Adipocyte (in vitro differentiated cells): ENCODE measurements at regions not wholly inside any gene's neighbourhood (a gene's known extent, or its start where the extent isn't known, plus 50 kb on each side); places are given as distances from the start of the nearest gene placed in this dataset.

Experiments used
- DNase-seq: peaks from one replicate; pipeline ENCODE4 v3.0.0-alpha.2; 2015; ENCODE audit warnings: low read depth
- H3K27me3 ChIP-seq: replicated peaks from 2 replicates; pipeline ENCODE4 v1.7.0; 2013; ENCODE audit warnings: mild to moderate bottlenecking, low read length, moderate library complexity; ENCODE audit not compliant: control insufficient read depth, insufficient read depth
- H3K36me3 ChIP-seq: 2 replicates; pipeline ENCODE4 v1.7.0; 2013; ENCODE audit warnings: low read length, mild to moderate bottlenecking, moderate library complexity; ENCODE audit not compliant: control insufficient read depth, insufficient read depth, severe bottlenecking
- H3K4me1 ChIP-seq: 2 replicates; pipeline ENCODE4 v1.7.0; 2013; ENCODE audit warnings: mild to moderate bottlenecking, low read length, moderate library complexity; ENCODE audit not compliant: control insufficient read depth, insufficient read depth
- H3K4me3 ChIP-seq: 2 replicates; pipeline ENCODE4 v1.7.0; 2013; ENCODE audit warnings: mild to moderate bottlenecking, low read length, moderate library complexity
- H3K9ac ChIP-seq: 2 replicates; pipeline ENCODE4 v1.7.0; 2013; ENCODE audit warnings: mild to moderate bottlenecking, low read length, moderate library complexity
- H3K9me3 ChIP-seq: 2 replicates; pipeline ENCODE4 v1.7.0; 2013; ENCODE audit warnings: mild to moderate bottlenecking, low read length, moderate library complexity; ENCODE audit not compliant: control insufficient read depth

DNA sequence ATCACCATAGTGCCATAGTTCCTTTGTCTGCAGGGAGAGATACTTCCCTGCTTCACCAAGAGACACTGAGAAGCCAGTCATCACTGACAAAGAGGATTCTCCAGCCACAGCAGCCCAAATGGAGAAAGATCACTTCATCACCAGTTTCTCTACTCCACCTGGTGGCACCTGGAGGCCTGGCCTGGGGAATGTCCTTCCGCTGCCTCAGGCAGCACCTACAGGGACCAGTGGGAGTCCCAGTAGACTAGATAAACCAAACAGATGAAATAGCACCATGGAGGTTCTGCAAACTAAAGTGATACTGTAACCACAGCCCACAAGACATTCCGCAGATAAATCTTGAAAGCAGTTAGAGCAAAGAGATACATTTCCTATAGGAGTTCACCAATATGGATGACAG is 266.5 kb downstream of the C6orf118 start:
- H3K4me3 ChIP-seq, result no peak overlapping the region
- H3K36me3 ChIP-seq, result no peaks in the 10 kb centered on the region
- H3K9ac ChIP-seq, result no peak overlapping the region
- H3K4me1 ChIP-seq, result no peaks in the 10 kb centered on the region
- no peak for DNase-seq
- no peaks in the 10 kb centered on the region for H3K27me3 ChIP-seq
- H3K9me3 ChIP-seq, result peaks cover 21% of the 10 kb centered on the region

DNA sequence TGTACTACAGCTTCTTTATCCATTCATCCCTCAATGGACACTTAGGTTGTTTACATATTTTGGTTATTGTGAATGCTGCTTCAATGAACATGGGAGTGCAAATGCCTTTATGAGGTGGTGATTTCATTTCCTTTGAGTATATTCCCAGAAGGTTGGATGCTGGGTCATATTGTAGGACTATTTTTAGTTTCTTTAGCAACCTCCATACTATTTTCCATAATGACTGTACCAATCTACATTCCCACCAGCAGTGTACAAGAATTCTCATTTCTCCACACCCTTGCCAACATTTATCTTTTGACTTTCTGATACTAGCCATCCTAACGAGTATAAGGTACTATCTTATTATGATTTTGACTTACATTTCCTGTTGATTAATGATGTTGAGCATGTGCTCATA is 269.0 kb downstream of the C6orf118 start:
- Histone ChIP-seq H3K9ac (no peak overlapping the region), H3K9me3 (no peaks in the 10 kb centered on the region), H3K4me1 (no peaks in the 10 kb centered on the region), H3K27me3 (no peaks in the 10 kb centered on the region), H3K4me3 (no peak overlapping the region), H3K36me3 (no peaks in the 10 kb centered on the region)
- no peak for DNase-seq

DNA sequence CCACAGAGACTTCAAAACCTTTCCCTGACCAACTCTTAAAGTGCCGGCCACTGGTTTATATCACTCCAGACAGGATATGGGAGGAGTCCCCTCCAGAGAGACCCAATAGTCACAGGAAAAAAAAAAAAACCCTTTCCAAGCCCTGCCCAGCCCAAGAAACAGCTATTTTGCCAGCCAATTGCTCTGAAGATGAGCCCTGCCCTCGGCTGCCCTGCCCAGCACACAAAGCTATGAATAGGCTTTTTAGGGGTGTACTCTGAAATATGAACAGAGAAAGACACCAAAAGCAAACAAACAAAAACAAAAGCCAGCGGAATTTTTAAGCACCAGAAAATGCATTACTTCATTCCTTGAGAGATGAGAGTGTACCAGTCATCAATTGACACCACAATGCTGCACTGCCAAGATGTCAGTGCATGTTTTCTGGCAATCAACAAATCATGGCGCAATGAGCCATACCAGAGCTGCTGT is 275.1 kb downstream of the C6orf118 start:
- no peak for DNase-seq
- no peaks in the 10 kb centered on the region for H3K4me1 ChIP-seq
- H3K9me3 ChIP-seq, result no peaks in the 10 kb centered on the region
- H3K27me3 ChIP-seq, result no peaks in the 10 kb centered on the region
- no peak overlapping the region for H3K9ac ChIP-seq
- no peaks in the 10 kb centered on the region for H3K36me3 ChIP-seq
- no peak overlapping the region for H3K4me3 ChIP-seq

DNA sequence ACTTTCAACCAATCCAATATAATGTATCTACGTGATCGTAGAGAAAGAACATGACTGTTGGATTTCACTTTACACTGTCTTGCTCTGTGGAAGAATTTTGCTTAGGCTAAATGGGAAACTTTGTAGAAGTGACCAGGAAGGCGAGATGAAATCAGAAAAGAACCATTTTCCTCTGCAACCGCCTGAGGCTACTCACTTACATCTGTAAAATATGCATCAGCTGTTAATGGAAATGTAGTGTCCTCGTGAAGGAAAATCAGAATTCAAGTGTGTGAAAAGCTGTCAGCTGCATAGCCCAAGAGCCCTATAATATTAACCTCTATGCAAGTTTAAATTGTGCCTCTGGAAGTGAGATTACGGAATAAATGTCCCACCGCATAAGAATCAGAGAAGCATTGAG is 277.9 kb downstream of the C6orf118 start:
- H3K9ac ChIP-seq, result no peak overlapping the region
- no peaks in the 10 kb centered on the region for H3K27me3 ChIP-seq
- no peaks in the 10 kb centered on the region for H3K9me3 ChIP-seq
- H3K4me1 ChIP-seq, result no peaks in the 10 kb centered on the region
- DNase-seq, result no peak
- H3K4me3 ChIP-seq, result no peak overlapping the region
- H3K36me3 ChIP-seq, result no peaks in the 10 kb centered on the region

DNA sequence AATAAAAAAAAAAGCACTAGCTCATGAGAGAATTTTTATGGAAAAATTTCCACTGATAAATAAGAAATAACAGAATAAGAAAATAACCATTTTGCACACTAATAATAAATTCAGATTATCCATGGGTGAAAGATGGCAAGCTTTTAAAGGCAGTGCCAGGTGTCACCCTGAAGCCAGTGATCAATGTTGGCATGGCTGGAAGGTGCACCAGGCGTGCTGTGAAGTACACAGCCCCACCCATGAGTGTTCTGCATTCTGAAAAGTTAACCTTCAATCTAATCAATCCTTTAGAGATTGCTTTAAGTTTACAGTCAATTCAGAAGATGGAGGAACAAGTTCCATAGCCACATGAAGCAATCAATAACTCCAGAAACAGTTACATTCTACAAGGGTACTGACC is 284.4 kb downstream of the C6orf118 start:
- no peak overlapping the region for H3K4me3 ChIP-seq
- no peaks in the 10 kb centered on the region for H3K4me1 ChIP-seq
- no peak for DNase-seq
- no peaks in the 10 kb centered on the region for H3K27me3 ChIP-seq
- no peaks in the 10 kb centered on the region for H3K9me3 ChIP-seq
- H3K36me3 ChIP-seq, result no peaks in the 10 kb centered on the region
- no peak overlapping the region for H3K9ac ChIP-seq

DNA sequence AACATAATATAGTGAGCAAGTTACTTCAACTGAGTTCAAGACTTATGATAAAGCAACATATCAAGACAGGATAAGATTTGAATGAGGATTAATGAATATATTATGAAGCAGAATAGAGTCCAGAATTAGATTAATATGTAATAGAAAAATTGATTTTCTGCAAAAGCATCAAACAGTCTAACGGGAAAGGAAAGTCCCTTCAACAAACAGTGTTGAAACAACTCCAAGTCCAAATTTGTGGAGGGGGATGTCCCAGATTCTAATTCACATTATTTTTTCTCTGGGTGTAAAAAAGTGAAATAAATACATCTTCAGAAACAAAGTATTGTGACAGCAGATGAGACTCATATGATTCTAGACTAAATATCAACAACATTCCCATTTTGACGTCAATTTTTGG is 289.7 kb downstream of the C6orf118 start:
- H3K9ac ChIP-seq, result no peak overlapping the region

DNA sequence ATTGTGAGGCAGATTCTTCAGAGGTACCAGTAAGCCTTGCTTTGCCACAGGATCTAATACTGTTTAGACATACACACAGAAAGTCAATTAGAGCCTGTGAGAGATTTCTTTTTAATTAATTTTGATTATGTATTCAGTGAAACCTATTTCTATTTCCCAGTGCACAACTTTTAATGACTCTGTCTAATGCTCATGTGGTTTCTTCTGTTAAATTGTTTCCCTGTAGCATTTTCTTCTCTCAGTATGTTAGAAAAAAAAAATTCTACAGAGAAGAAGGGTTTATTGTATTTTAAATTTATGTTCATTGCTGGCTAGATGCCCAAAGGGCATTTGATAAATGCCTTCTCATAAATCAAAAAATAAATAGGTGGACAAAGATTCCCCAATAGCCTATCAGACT is 293.7 kb downstream of the C6orf118 start:
- Histone ChIP-seq H3K9ac (no peak overlapping the region), H3K4me3 (no peak overlapping the region), H3K4me1 (no peaks in the 10 kb centered on the region), H3K9me3 (no peaks in the 10 kb centered on the region), H3K36me3 (no peaks in the 10 kb centered on the region), H3K27me3 (no peaks in the 10 kb centered on the region)
- DNase-seq, result no peak

More for the DNA sequence above, 289.7 kb downstream of the C6orf118 start:
- H3K4me1 ChIP-seq, result no peaks in the 10 kb centered on the region
- H3K36me3 ChIP-seq, result no peaks in the 10 kb centered on the region
- H3K9me3 ChIP-seq, result no peaks in the 10 kb centered on the region
- no peaks in the 10 kb centered on the region for H3K27me3 ChIP-seq
- no peak for DNase-seq
- no peak overlapping the region for H3K4me3 ChIP-seq

DNA sequence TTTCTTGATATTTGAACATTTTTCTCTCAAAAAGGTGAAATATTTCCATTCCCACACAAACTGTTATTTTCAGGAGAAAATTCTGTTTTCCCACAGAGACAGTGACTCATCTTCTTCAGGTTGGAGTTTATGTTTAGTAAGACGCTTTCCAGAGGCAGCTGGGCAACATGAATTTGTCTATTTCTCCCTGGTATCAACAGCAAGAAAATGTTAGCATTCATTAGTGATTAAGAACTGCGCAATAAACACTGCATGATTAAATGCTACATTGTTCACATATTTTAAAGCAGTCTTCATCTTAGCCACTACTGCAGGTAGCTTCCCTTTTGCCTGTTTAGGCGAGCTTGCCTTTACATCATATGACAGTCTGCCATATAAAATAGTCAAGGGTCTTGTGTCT is 295.7 kb downstream of the C6orf118 start:
- Histone ChIP-seq H3K9me3 (no peaks in the 10 kb centered on the region), H3K9ac (no peak overlapping the region), H3K4me1 (no peaks in the 10 kb centered on the region), H3K36me3 (no peaks in the 10 kb centered on the region), H3K4me3 (no peak overlapping the region), H3K27me3 (no peaks in the 10 kb centered on the region)
- DNase-seq, result no peak

DNA sequence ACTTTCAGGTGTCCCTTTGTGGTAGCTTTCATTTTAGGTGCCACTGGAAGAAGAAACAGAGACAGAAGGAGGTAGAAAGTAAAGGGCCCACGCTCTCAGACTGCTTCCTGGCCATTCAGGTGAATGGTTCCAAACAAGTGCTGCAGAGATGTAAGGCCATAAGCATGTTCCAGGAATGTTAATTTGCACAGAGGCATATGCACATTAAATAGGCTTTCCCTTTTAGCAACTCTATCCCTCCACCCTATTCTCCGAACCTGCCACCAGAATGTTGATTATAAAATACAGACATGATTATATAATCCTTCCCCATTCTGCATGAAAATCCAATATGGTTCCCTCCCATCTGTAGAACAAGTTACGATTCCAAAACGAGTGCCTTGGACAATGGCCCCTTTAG is 297.2 kb downstream of the C6orf118 start:
- Histone ChIP-seq H3K27me3 (no peaks in the 10 kb centered on the region), H3K4me1 (no peaks in the 10 kb centered on the region), H3K9ac (no peak overlapping the region), H3K36me3 (no peaks in the 10 kb centered on the region), H3K9me3 (no peaks in the 10 kb centered on the region), H3K4me3 (no peak overlapping the region)
- no peak for DNase-seq

DNA sequence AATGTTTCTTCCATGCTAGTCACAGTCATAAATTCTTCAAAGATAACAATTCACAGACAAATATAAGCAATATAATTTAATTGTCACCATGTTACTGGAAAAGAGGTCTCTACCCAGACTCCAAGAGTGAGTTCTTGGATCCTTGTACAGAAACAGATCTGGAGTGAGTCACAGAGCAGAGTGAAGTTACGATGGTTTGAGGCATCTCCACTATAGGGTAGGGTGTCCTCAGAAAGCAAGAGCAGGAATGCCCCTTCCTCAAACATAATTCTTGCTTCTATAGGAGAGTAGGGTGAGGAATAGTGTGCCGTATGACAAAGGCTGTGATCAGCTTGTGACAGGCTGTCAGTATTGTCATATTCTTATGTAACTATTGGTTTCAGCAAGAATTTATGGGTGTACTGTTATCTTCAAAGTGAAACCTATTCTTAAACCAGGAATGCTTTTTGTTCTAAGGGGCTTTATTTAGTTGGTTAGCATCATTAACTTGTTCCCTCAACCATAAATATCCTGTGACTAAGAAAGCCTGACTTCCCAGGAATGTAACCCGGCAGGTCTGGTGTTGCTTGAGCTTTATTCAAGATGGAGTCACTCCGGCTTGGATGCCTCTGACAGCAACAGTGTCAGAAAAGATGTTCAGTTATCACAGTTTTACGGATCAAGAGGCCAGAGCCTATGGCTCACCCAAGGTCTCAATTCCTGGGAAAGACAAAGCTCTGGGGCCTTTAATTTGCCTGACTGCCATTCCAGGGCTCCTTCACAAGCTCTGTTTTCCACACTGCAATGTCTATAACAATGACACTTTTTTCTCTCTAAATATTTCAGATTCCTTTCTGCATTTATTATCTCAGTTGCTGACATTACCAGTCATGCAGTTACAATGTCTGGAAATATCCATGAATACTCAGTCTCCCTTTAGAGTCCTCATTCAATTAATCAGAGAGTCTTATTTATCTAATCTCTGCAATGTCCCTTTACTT is 298.6 kb downstream of the C6orf118 start:
- Histone ChIP-seq H3K4me1 (no peaks in the 10 kb centered on the region), H3K9ac (no peak overlapping the region), H3K4me3 (no peak overlapping the region), H3K27me3 (no peaks in the 10 kb centered on the region), H3K36me3 (no peaks in the 10 kb centered on the region), H3K9me3 (peaks cover under 1% of the 10 kb centered on the region)
- DNase-seq, result no peak

DNA sequence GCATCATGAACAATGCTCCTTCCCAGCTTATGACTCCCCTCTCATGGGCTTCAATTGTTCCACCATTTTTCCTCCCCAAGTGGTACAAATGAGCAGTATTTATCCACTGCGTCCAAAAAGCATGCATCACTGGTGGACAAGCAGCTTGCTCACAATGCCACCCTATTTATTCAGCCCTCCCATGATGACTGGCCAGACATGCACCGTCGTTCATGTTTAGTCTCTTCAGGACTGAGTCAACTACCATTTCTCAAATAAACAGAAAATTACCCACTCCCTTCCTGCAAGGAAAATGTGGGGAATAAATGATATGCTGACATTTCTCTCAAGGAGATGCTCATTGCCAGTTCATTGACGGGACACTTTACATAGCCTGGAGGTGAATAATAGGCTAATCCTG is 300.4 kb downstream of the C6orf118 start:
- no peaks in the 10 kb centered on the region for H3K4me1 ChIP-seq
- no peak for DNase-seq
- no peak overlapping the region for H3K4me3 ChIP-seq
- H3K36me3 ChIP-seq, result no peaks in the 10 kb centered on the region
- no peak overlapping the region for H3K9ac ChIP-seq
- H3K9me3 ChIP-seq, result peaks cover 8% of the 10 kb centered on the region
- no peaks in the 10 kb centered on the region for H3K27me3 ChIP-seq
